GM23338 (cell line): ENCODE measurements at regions not wholly inside any gene's neighbourhood (a gene's known extent, or its start where the extent isn't known, plus 50 kb on each side); places are given as distances from the start of the nearest gene placed in this dataset.

ENCODE experiments used
- ATAC-seq: fragments of 200-7000 bp; cut with Tn5 transposase; 3 replicates; pipeline ENCODE4 v1.9.1; 2020
- DNase-seq: peaks from one replicate; pipeline ENCODE4 v3.0.0-alpha.2; 2015; ENCODE audit warnings: low spot score
- H2AFZ ChIP-seq: fragments of 200-600 bp; sonication (generic); 2 replicates; pipeline ENCODE4 v1.8.0; 2016; ENCODE audit warnings: antibody characterized with exemption, mild to moderate bottlenecking, moderate library complexity
- H3F3A ChIP-seq: fragments of 200-600 bp; sonication (generic); replicated peaks from 2 replicates; pipeline ENCODE4 v1.8.0; 2017; ENCODE audit warnings: antibody characterized with exemption, mixed run types, low read depth
- H3K27ac ChIP-seq: fragments of 200-600 bp; sonication (generic); 2 replicates; pipeline ENCODE4 v1.6.1; 2016; ENCODE audit warnings: low read depth
- H3K27me3 ChIP-seq: fragments of 200-600 bp; sonication (generic); 2 replicates; pipeline ENCODE4 v1.8.0; 2016; ENCODE audit warnings: mild to moderate bottlenecking, mixed run types, moderate library complexity; ENCODE audit not compliant: insufficient read depth
- H3K36me3 ChIP-seq: fragments of 200-600 bp; sonication (generic); 2 replicates; pipeline ENCODE4 v1.8.0; 2016; ENCODE audit warnings: mild to moderate bottlenecking; ENCODE audit not compliant: insufficient read depth
- H3K4me1 ChIP-seq: fragments of 200-600 bp; sonication (generic); 2 replicates; pipeline ENCODE4 v1.8.0; 2016; ENCODE audit warnings: mild to moderate bottlenecking, moderate library complexity; ENCODE audit not compliant: insufficient read depth
- H3K4me2 ChIP-seq: fragments of 200-600 bp; sonication (generic); 2 replicates; pipeline ENCODE4 v1.7.1; 2017; ENCODE audit warnings: mixed run types
- H3K4me3 ChIP-seq: fragments of 200-600 bp; sonication (generic); 2 replicates; pipeline ENCODE4 v1.6.1; 2016; ENCODE audit warnings: mixed run types
- H3K79me2 ChIP-seq: fragments of 200-600 bp; sonication (generic); replicated peaks from 2 replicates; pipeline ENCODE4 v1.8.0; 2017; ENCODE audit warnings: mild to moderate bottlenecking; ENCODE audit not compliant: insufficient read depth
- H3K9me2 ChIP-seq: fragments of 200-600 bp; sonication (generic); 2 replicates; pipeline ENCODE4 v1.8.0; 2017; ENCODE audit not compliant: insufficient read depth
- H4K20me1 ChIP-seq: fragments of 200-600 bp; sonication (generic); replicated peaks from 2 replicates; pipeline ENCODE4 v1.8.0; 2017; ENCODE audit warnings: mild to moderate bottlenecking; ENCODE audit not compliant: insufficient read depth
- H3K27ac Mint-ChIP-seq: 2 replicates; pipeline ENCODE4 v1.8.0; 2020; ENCODE audit warnings: inconsistent platforms, mild to moderate bottlenecking, moderate library complexity, mixed read lengths
- H3K27me3 Mint-ChIP-seq: 3 replicates; pipeline ENCODE4 v1.8.0; 2022; ENCODE audit warnings: low read depth, mild to moderate bottlenecking, moderate library complexity, mixed read lengths, inconsistent platforms; ENCODE audit not compliant: insufficient read depth, poor library complexity
- H3K36me3 Mint-ChIP-seq: 3 replicates; pipeline ENCODE4 v1.8.0; 2021; ENCODE audit warnings: low read depth, mild to moderate bottlenecking, inconsistent platforms, moderate library complexity, mixed read lengths
- H3K4me1 Mint-ChIP-seq: 3 replicates; pipeline ENCODE4 v1.8.0; 2020; ENCODE audit warnings: mild to moderate bottlenecking, inconsistent platforms, mixed read lengths
- H3K4me3 Mint-ChIP-seq: 3 replicates; pipeline ENCODE4 v1.8.0; 2021; ENCODE audit warnings: moderate library complexity, mild to moderate bottlenecking, inconsistent platforms, mixed read lengths
- H3K9me3 Mint-ChIP-seq: 3 replicates; pipeline ENCODE4 v1.8.0; 2020; ENCODE audit warnings: moderate library complexity, mild to moderate bottlenecking, inconsistent platforms, mixed read lengths
- CREB1 ChIP-seq: fragments of 250-450 bp; sonication (Bioruptor Pico); IDR thresholded peaks from 2 replicates; pipeline ENCODE4 v1.5.0; 2020; ENCODE audit warnings: low read depth, mild to moderate bottlenecking, moderate library complexity
- EZH2 ChIP-seq: fragments of 200-600 bp; sonication (generic); IDR thresholded peaks from one replicate; pipeline ENCODE4 v1.8.0; 2017; ENCODE audit warnings: antibody characterized with exemption, mild to moderate bottlenecking, low read depth; ENCODE audit not compliant: unreplicated experiment
- EZH2phosphoT487 ChIP-seq: fragments of 200-600 bp; sonication (generic); IDR thresholded peaks from one replicate; pipeline ENCODE4 v1.8.1; 2018; ENCODE audit warnings: antibody characterized with exemption; ENCODE audit not compliant: unreplicated experiment
- JUNB ChIP-seq: IDR thresholded peaks from one replicate; pipeline ENCODE4 v1.6.1; 2016; ENCODE audit warnings: antibody characterized with exemption; ENCODE audit not compliant: unreplicated experiment
- NANOG ChIP-seq: IDR thresholded peaks from 2 replicates; pipeline ENCODE4 v1.6.1; 2016; ENCODE audit warnings: antibody characterized with exemption, borderline replicate concordance
- POLR2AphosphoS5 ChIP-seq: IDR thresholded peaks from 2 replicates; pipeline ENCODE4 v1.6.1; 2016; ENCODE audit warnings: antibody characterized with exemption, low read depth
- REST ChIP-seq: IDR thresholded peaks from one replicate; pipeline ENCODE4 v1.6.1; 2018; ENCODE audit warnings: antibody characterized with exemption; ENCODE audit not compliant: unreplicated experiment
- STAT1 ChIP-seq: IDR thresholded peaks from one replicate; pipeline ENCODE4 v1.6.1; 2016; ENCODE audit warnings: antibody characterized with exemption; ENCODE audit not compliant: unreplicated experiment
- ZNF114 ChIP-seq: fragments of 250-450 bp; sonication (Bioruptor Pico); IDR thresholded peaks from 2 replicates; pipeline ENCODE4 v1.5.0; 2020; ENCODE audit warnings: mild to moderate bottlenecking, moderate library complexity
- ZNF331 ChIP-seq: fragments of 250-450 bp; sonication (Bioruptor Pico); IDR thresholded peaks from 2 replicates; pipeline ENCODE4 v1.5.0; 2020; ENCODE audit warnings: low read depth, mild to moderate bottlenecking, moderate library complexity
- TF ChIP-seq, protein P1 (sequence below), 2 experiments: fragments of 200-600 bp in 1 of 2; sonication (generic) in 1 of 2; conservative IDR thresholded peaks; 2 replicates each; pipeline versions ENCODE4 v1.5.1 to v1.6.1; 2016 to 2017; ENCODE audit warnings: antibody characterized with exemption in 2 of 2, low read depth in 2 of 2, mild to moderate bottlenecking in 2 of 2, moderate library complexity in 1 of 2
- TF ChIP-seq, protein P2 (sequence below): IDR thresholded peaks from 2 replicates; pipeline ENCODE4 v1.6.1; 2016; ENCODE audit warnings: antibody characterized with exemption

DNA sequence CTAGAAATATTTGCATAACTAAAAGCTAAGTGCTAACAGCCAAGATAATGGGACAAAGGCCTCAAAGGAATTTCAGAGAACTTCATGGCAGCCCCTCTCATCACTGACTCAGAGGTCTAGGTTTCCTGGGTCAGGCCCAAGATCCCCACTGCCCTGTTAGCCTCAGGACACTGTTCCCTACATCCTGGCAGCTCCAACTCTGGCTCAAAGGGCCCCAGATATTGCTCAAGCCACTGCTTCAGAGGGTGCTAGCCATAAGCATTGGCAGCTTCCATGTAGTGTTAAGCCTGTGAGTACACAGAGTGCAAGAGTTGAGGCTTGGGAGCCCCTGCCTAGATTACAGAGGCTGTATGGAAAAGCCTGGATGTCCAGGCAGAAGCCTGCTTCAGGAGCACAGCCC lies 998.1 kb downstream of the TLE1 start (continued):
- TF ChIP-seq, protein P1, sequence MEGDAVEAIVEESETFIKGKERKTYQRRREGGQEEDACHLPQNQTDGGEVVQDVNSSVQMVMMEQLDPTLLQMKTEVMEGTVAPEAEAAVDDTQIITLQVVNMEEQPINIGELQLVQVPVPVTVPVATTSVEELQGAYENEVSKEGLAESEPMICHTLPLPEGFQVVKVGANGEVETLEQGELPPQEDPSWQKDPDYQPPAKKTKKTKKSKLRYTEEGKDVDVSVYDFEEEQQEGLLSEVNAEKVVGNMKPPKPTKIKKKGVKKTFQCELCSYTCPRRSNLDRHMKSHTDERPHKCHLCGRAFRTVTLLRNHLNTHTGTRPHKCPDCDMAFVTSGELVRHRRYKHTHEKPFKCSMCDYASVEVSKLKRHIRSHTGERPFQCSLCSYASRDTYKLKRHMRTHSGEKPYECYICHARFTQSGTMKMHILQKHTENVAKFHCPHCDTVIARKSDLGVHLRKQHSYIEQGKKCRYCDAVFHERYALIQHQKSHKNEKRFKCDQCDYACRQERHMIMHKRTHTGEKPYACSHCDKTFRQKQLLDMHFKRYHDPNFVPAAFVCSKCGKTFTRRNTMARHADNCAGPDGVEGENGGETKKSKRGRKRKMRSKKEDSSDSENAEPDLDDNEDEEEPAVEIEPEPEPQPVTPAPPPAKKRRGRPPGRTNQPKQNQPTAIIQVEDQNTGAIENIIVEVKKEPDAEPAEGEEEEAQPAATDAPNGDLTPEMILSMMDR (conservative IDR thresholded peaks at IDR 0.05; ENCODE audit: low read depth in 2 of 2), result no peak
- TF ChIP-seq CREB1 (CRISPR knock-in tag), result no peak
- TF ChIP-seq EZH2, result no peak
- no peak for TF ChIP-seq EZH2phosphoT487
- TF ChIP-seq JUNB, result no peak
- TF ChIP-seq ZNF331, result no peak
- no peak for TF ChIP-seq POLR2AphosphoS5

- Histone ChIP-seq H3K4me3 (no peak overlapping the region), H3K9me2 (peaks cover 8% of the 10 kb centered on the region; the same call in 1 of the 2 replicates), H3K27ac (no peak overlapping the region), H2AFZ (no peak overlapping the region), H3F3A (no peaks in the 10 kb centered on the region), H4K20me1 (no peaks in the 10 kb centered on the region), H3K4me1 (no peaks in the 10 kb centered on the region), H3K36me3 (no peaks in the 10 kb centered on the region), H3K79me2 (no peaks in the 10 kb centered on the region), H3K4me2 (no peak overlapping the region), H3K27me3 (no peaks in the 10 kb centered on the region)
- H3K4me1 Mint-ChIP-seq, result no peaks in the 10 kb centered on the region; the same call in 2 of the 3 replicates
- peaks cover 6% of the 10 kb centered on the region; the same call in 1 of the 3 replicates for H3K9me3 Mint-ChIP-seq
- TF ChIP-seq EZH2phosphoT487 (no peak), ZNF331 (no peak)
- H3K36me3 Mint-ChIP-seq, result no peaks in the 10 kb centered on the region
- H3K27me3 Mint-ChIP-seq, result peaks cover 2% of the 10 kb centered on the region
- ATAC-seq, result no peak
- H3K4me3 Mint-ChIP-seq, result no peak overlapping the region
- no peak for DNase-seq
- no peak overlapping the region for H3K27ac Mint-ChIP-seq
These were observed 998.9 kb downstream of the TLE1 start for GRCh38 chr9:80690349-80690939.

- Histone ChIP-seq H3K9me2 (no peaks in the 10 kb centered on the region), H3K4me2 (no peak overlapping the region), H4K20me1 (no peaks in the 10 kb centered on the region), H3K27me3 (no peaks in the 10 kb centered on the region), H2AFZ (no peak overlapping the region), H3K4me1 (no peaks in the 10 kb centered on the region), H3F3A (no peaks in the 10 kb centered on the region), H3K4me3 (no peak overlapping the region), H3K27ac (no peak overlapping the region), H3K36me3 (no peaks in the 10 kb centered on the region), H3K79me2 (no peaks in the 10 kb centered on the region)
- no peaks in the 10 kb centered on the region for H3K4me1 Mint-ChIP-seq
- DNase-seq (no peak), ATAC-seq (no peak)
- H3K27me3 Mint-ChIP-seq, result no peaks in the 10 kb centered on the region
- no peaks in the 10 kb centered on the region for H3K9me3 Mint-ChIP-seq
- H3K27ac Mint-ChIP-seq, result no peak overlapping the region
- H3K4me3 Mint-ChIP-seq, result no peak overlapping the region
- H3K36me3 Mint-ChIP-seq, result no peaks in the 10 kb centered on the region
- TF ChIP-seq EZH2 (no peak), REST (no peak), POLR2AphosphoS5 (no peak), NANOG (no peak), JUNB (no peak), STAT1 (no peak), ZNF114 (CRISPR knock-in tag) (no peak), CREB1 (CRISPR knock-in tag) (no peak)
- TF ChIP-seq, protein P1 (conservative IDR thresholded peaks at IDR 0.05; ENCODE audit: low read depth in 2 of 2), result no peak
- TF ChIP-seq, protein P2, sequence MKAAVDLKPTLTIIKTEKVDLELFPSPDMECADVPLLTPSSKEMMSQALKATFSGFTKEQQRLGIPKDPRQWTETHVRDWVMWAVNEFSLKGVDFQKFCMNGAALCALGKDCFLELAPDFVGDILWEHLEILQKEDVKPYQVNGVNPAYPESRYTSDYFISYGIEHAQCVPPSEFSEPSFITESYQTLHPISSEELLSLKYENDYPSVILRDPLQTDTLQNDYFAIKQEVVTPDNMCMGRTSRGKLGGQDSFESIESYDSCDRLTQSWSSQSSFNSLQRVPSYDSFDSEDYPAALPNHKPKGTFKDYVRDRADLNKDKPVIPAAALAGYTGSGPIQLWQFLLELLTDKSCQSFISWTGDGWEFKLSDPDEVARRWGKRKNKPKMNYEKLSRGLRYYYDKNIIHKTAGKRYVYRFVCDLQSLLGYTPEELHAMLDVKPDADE, result no peak
These were observed 1009.4 kb downstream of the TLE1 start for GRCh38 chr9:80679916-80680315.
